GM12801 (cell line): ENCODE measurements at regions not wholly inside any gene's neighbourhood (a gene's known extent, or its start where the extent isn't known, plus 50 kb on each side); places are given as distances from the start of the nearest gene placed in this dataset.

Experiments
- CTCF ChIP-seq: IDR thresholded peaks from one replicate; pipeline ENCODE4 v1.5.1; 2011; ENCODE audit warnings: control low read depth; ENCODE audit not compliant: insufficient read length; ENCODE audit errors: extremely low read depth

DNA sequence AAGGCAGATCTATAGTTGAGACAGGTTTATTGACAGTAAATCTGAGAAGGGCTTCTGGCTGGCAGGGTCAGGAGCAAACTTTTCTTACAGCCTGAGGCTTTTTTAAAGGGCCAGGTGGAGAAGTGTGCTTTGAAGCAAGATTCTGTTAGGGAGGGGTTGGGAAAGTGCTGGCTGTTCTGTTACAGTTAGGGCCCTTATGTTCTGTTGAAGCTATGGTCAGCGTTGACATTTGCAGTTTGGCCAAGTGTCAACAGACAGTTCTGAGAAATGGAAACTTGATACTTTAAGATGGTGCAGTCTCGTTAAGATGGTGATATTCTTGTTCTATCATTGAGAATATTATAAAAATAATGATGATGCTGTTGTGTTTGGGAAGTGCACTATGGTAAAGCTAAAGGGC lies 154.2 kb downstream of the RDH14 start:
- no peak for TF ChIP-seq CTCF

DNA sequence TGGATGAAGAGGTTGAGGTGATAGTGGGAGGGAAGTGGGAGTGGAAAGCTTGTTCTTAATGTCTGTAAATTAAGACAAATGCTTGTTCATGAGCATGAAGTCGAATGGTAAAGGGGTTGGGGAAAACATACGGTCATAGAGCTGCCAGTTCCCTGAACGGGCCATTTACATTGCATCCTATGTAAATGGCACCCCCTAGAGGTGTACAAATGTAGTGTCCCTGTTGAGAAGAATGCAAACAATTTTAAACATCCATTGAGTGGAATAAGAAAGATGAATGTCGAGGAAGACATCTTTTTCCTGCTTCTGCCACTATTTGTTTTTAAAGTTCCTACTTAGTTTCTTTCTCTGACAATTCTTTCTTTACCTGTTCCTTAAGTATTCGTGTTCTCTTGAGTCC lies 155.7 kb downstream of the RDH14 start:
- TF ChIP-seq CTCF: no peak

- no peak for TF ChIP-seq CTCF
Measured at GRCh38 chr2:18403921-18404522, 156.4 kb downstream of the RDH14 start.

- no peak for TF ChIP-seq CTCF
Measured at GRCh38 chr2:18402831-18403230, 157.6 kb downstream of the RDH14 start.

DNA sequence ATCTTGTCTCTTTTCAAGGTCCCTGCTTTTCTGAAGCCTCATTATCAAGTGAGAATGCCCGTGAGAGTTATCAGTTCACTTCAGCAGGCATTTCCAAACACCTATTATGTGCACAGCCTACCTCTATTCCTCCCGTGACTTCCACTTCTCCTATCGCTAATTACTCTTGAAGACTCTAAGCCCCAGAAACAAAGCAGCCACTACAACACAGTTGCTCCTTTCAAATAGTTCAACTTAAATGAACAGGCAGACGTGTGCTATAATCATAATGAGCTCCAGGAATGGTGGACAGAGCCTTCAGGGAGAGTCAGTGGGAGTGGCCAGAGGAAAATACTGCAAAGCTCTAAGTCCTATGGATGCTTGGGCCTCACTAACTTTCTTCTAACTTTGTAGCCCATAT lies 159.0 kb downstream of the RDH14 start:
- no peak for TF ChIP-seq CTCF

DNA sequence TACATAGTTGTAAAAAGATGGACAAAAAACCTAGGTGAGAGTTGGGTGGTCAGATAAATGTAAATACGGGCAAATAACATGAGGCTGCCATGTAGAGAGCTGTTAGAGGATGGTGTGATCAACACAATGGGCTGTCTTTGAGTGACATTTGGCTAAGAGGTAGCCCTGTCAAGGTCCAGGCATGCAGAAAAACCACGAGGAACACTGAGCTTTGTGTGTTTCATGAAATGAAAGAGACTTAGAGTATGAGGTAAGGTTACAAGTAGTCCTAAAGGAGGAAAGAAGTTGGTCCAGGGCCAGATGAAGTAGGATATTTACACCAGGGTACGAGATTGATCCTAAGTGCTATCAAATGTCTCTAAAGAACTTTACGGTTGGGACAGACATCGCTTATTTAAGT lies 160.9 kb downstream of the RDH14 start:
- TF ChIP-seq CTCF: no peak

DNA sequence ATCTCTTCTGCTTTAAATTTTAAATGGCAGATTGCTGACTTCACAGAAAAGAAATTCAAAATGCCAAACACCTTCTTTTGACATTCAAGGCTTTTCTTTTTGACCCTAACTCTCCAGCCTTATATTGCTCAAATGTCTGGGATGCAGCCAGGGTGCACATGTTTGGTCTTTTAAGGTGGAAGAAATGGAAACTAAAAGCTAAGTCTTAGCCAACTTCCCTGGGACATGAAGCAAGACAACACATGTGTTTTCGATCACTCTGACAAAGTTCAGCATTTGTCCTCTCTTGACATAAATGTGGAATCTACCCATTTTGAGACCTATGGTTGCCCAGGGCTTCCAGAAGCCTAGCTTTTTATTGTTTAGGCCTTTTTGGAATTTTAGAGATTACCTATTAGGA lies 161.6 kb downstream of the RDH14 start:
- TF ChIP-seq CTCF: no peak
